ENCODE measurements at regions not wholly inside any gene's neighbourhood (a gene's known extent, or its start where the extent isn't known, plus 50 kb on each side); places are given as distances from the start of the nearest gene placed in this dataset.
"Not testable (repeated sequence)": the region's sequence is repeated elsewhere in the genome, so short reads cannot be mapped to it uniquely, and the experiment has no call there.

- no peaks in the 10 kb centered on the region for H3K27me3 ChIP-seq
- H3K27ac ChIP-seq = peak overlapping the region in 1 of 4 donors; percentile 82
- DNase-seq (ENCODE audit: low spot score in 2 of 2) = peak; percentile 54 to 66
- 52 to 73% methylated on average over 4 of the region's 4 CpGs for WGBS, 2 donors
- no peak overlapping the region for H3K4me3 ChIP-seq
- peaks cover 0 to 35% (median 0%) of the 10 kb centered on the region in 4 donors for H3K4me1 ChIP-seq
- H3K9me3 ChIP-seq = no peaks in the 10 kb centered on the region
- no peaks in the 10 kb centered on the region for H3K36me3 ChIP-seq
- peak in 1 of 2 donors; percentile 79 for TF ChIP-seq EP300 (IDR thresholded peaks at IDR 0.05)
- TF ChIP-seq POLR2A (IDR thresholded peaks at IDR 0.05) = no peak
These were observed 148.5 kb upstream of the RPS23 start for GRCh38 chr5:82426464-82427154.

- no peaks in the 10 kb centered on the region for H3K9me3 ChIP-seq
- TF ChIP-seq EP300 (IDR thresholded peaks at IDR 0.05) = peak in 1 of 2 donors; percentile 37
- no peak for TF ChIP-seq CTCF (IDR thresholded peaks at IDR 0.05)
- no peak for TF ChIP-seq POLR2A (IDR thresholded peaks at IDR 0.05)
- no peak overlapping the region for H3K4me3 ChIP-seq
- 45 to 66% methylated on average over 3 of the region's 3 CpGs for WGBS, 2 donors
- peak overlapping the region in 1 of 4 donors; percentile 82 for H3K27ac ChIP-seq
- peaks cover 0 to 39% (median 0%) of the 10 kb centered on the region in 4 donors for H3K4me1 ChIP-seq
- no peaks in the 10 kb centered on the region for H3K27me3 ChIP-seq
- no peaks in the 10 kb centered on the region for H3K36me3 ChIP-seq
- DNase-seq (ENCODE audit: low spot score in 2 of 2) = peak in 1 of 2 donors; percentile 40
These were observed 147.4 kb upstream of the RPS23 start for GRCh38 chr5:82425591-82425990.

- no peaks in the 10 kb centered on the region for H3K27me3 ChIP-seq
- no peak for DNase-seq (ENCODE audit: low spot score in 2 of 2)
- WGBS, 2 donors = 39 to 64% methylated on average over 3 of the region's 3 CpGs
- H3K4me1 ChIP-seq = peaks cover 0 to 39% (median 0%) of the 10 kb centered on the region in 4 donors
- H3K36me3 ChIP-seq = no peaks in the 10 kb centered on the region
- no peak overlapping the region for H3K4me3 ChIP-seq
- H3K27ac ChIP-seq = peak overlapping the region in 1 of 4 donors; percentile 82
- H3K9me3 ChIP-seq = no peaks in the 10 kb centered on the region
- TF ChIP-seq POLR2A (IDR thresholded peaks at IDR 0.05) (no peak), EP300 (IDR thresholded peaks at IDR 0.05) (no peak), CTCF (IDR thresholded peaks at IDR 0.05) (no peak)
These were observed 146.1 kb upstream of the RPS23 start for GRCh38 chr5:82424211-82424610.

GRCh38 chr5:82422751-82423181, 144.6 kb upstream of the RPS23 start:
- Histone ChIP-seq H3K36me3 (no peaks in the 10 kb centered on the region), H3K9me3 (no peaks in the 10 kb centered on the region), H3K27me3 (no peaks in the 10 kb centered on the region), H3K4me3 (no peak overlapping the region), H3K27ac (peak overlapping the region in 2 of 4 donors; percentile 37 to 82), H3K4me1 (peaks cover 0 to 45% (median 0%) of the 10 kb centered on the region in 4 donors)
- DNase-seq (ENCODE audit: low spot score in 2 of 2) = peak in 1 of 2 donors; percentile 67
- TF ChIP-seq POLR2A (IDR thresholded peaks at IDR 0.05) (no peak), EP300 (IDR thresholded peaks at IDR 0.05) (peak; percentile 78 to 92)
- 65 to 73% methylated on average over 6 of the region's 6 CpGs for WGBS, 2 donors

GRCh38 chr5:82422001-82422740, 144.0 kb upstream of the RPS23 start:
- Histone ChIP-seq H3K4me3 (no peak overlapping the region), H3K27me3 (no peaks in the 10 kb centered on the region), H3K36me3 (no peaks in the 10 kb centered on the region), H3K27ac (peak overlapping the region in 2 of 4 donors; percentile 37 to 82), H3K4me1 (peaks cover 0 to 51% (median 0%) of the 10 kb centered on the region in 4 donors), H3K9me3 (no peaks in the 10 kb centered on the region)
- TF ChIP-seq CTCF (IDR thresholded peaks at IDR 0.05) = no peak
- no peak for TF ChIP-seq POLR2A (IDR thresholded peaks at IDR 0.05)
- TF ChIP-seq EP300 (IDR thresholded peaks at IDR 0.05) = no peak
- no peak for DNase-seq (ENCODE audit: low spot score in 2 of 2)
- 47 to 69% methylated on average over 2 of the region's 2 CpGs for WGBS, 2 donors

GRCh38 chr5:82421119-82421518, 143.0 kb upstream of the RPS23 start:
- H3K27me3 ChIP-seq = no peaks in the 10 kb centered on the region
- 90 to 92% methylated on average over 3 of the region's 3 CpGs for WGBS, 2 donors
- no peak for DNase-seq (ENCODE audit: low spot score in 2 of 2)
- H3K4me1 ChIP-seq = peaks cover 0 to 49% (median 0%) of the 10 kb centered on the region in 4 donors
- no peak overlapping the region for H3K4me3 ChIP-seq
- no peaks in the 10 kb centered on the region for H3K9me3 ChIP-seq
- TF ChIP-seq EP300 (IDR thresholded peaks at IDR 0.05) (no peak), POLR2A (IDR thresholded peaks at IDR 0.05) (no peak), CTCF (IDR thresholded peaks at IDR 0.05) (no peak)
- H3K36me3 ChIP-seq = no peaks in the 10 kb centered on the region
- H3K27ac ChIP-seq = no peak overlapping the region

- not testable (repeated sequence) for H3K36me3 ChIP-seq; H3K27ac ChIP-seq; H3K9me3 ChIP-seq; H3K4me3 ChIP-seq; H3K27me3 ChIP-seq; DNase-seq (ENCODE audit: low spot score in 2 of 2)
- WGBS, 2 donors = 76 to 82% methylated on average over 4 of the region's 4 CpGs
- H3K4me1 ChIP-seq = peaks cover 0 to 43% (median 0%) of the 10 kb centered on the region in 4 donors
These were observed 142.4 kb upstream of the RPS23 start for GRCh38 chr5:82420524-82420923.

Data from tibial nerve (tissue), 4 donors.